ENCODE measurements at regions not wholly inside any gene's neighbourhood (a gene's known extent, or its start where the extent isn't known, plus 50 kb on each side); places are given as distances from the start of the nearest gene placed in this dataset.
"Not testable (repeated sequence)": the region's sequence is repeated elsewhere in the genome, so short reads cannot be mapped to it uniquely, and the experiment has no call there.

GRCh38 chr4:137425281-137425680, 107.0 kb downstream of the PCDH18 start:
- DNase-seq (ENCODE audit: insufficient read length, low spot score): no peak
- no peak for TF ChIP-seq POLR2A (IDR thresholded peaks at IDR 0.05; ENCODE audit: low read depth, low read length)
- no peak for FAIRE-seq

- TF ChIP-seq POLR2A (IDR thresholded peaks at IDR 0.05; ENCODE audit: low read depth, low read length): no peak
- no peak for DNase-seq (ENCODE audit: insufficient read length, low spot score)
- no peak for FAIRE-seq
Measured at GRCh38 chr4:137422666-137423065, 109.6 kb downstream of the PCDH18 start.

- TF ChIP-seq POLR2A (IDR thresholded peaks at IDR 0.05; ENCODE audit: low read depth, low read length): no peak
- no peak for FAIRE-seq
- no peak for DNase-seq (ENCODE audit: insufficient read length, low spot score)
Measured at GRCh38 chr4:137421796-137422195, 110.5 kb downstream of the PCDH18 start.

- TF ChIP-seq POLR2A (IDR thresholded peaks at IDR 0.05; ENCODE audit: low read depth, low read length): no peak
- no peak for FAIRE-seq
- no peak for DNase-seq (ENCODE audit: insufficient read length, low spot score)
Measured at GRCh38 chr4:137420901-137421396, 111.3 kb downstream of the PCDH18 start.

GRCh38 chr4:137417676-137418075, 114.6 kb downstream of the PCDH18 start:
- FAIRE-seq: no peak
- no peak for TF ChIP-seq POLR2A (IDR thresholded peaks at IDR 0.05; ENCODE audit: low read depth, low read length)
- no peak for DNase-seq (ENCODE audit: insufficient read length, low spot score)

- FAIRE-seq: no peak
- no peak for DNase-seq (ENCODE audit: insufficient read length, low spot score)
- TF ChIP-seq POLR2A (IDR thresholded peaks at IDR 0.05; ENCODE audit: low read depth, low read length): no peak
Measured at GRCh38 chr4:137414802-137415201, 117.5 kb downstream of the PCDH18 start.

- DNase-seq (ENCODE audit: insufficient read length, low spot score) (no peak), FAIRE-seq (no peak)
- TF ChIP-seq POLR2A (IDR thresholded peaks at IDR 0.05; ENCODE audit: low read depth, low read length): no peak
Measured at GRCh38 chr4:137408527-137409177, 123.6 kb downstream of the PCDH18 start.

GRCh38 chr4:137405833-137406232, 126.5 kb downstream of the PCDH18 start:
- not testable (repeated sequence) for DNase-seq (ENCODE audit: insufficient read length, low spot score); FAIRE-seq

GRCh38 chr4:137394018-137394417, 138.3 kb downstream of the PCDH18 start:
- TF ChIP-seq POLR2A (IDR thresholded peaks at IDR 0.05; ENCODE audit: low read depth, low read length): no peak
- no peak for FAIRE-seq
- no peak for DNase-seq (ENCODE audit: insufficient read length, low spot score)

GRCh38 chr4:137393044-137393443, 139.2 kb downstream of the PCDH18 start:
- no peak for DNase-seq (ENCODE audit: insufficient read length, low spot score)
- no peak for FAIRE-seq
- no peak for TF ChIP-seq POLR2A (IDR thresholded peaks at IDR 0.05; ENCODE audit: low read depth, low read length)

GRCh38 chr4:137390707-137391106, 141.6 kb downstream of the PCDH18 start:
- no peak for FAIRE-seq
- no peak for TF ChIP-seq POLR2A (IDR thresholded peaks at IDR 0.05; ENCODE audit: low read depth, low read length)
- DNase-seq (ENCODE audit: insufficient read length, low spot score): no peak

- TF ChIP-seq POLR2A (IDR thresholded peaks at IDR 0.05; ENCODE audit: low read depth, low read length): no peak
- no peak for FAIRE-seq
- DNase-seq (ENCODE audit: insufficient read length, low spot score): no peak
Measured at GRCh38 chr4:137389911-137390520, 142.3 kb downstream of the PCDH18 start.

GRCh38 chr4:137387924-137388323, 144.4 kb downstream of the PCDH18 start:
- DNase-seq (ENCODE audit: insufficient read length, low spot score) (no peak), FAIRE-seq (no peak)

GRCh38 chr4:137384476-137384875, 147.8 kb downstream of the PCDH18 start:
- TF ChIP-seq POLR2A (IDR thresholded peaks at IDR 0.05; ENCODE audit: low read depth, low read length): no peak
- no peak for FAIRE-seq
- DNase-seq (ENCODE audit: insufficient read length, low spot score): no peak

More at GRCh38 chr4:137387924-137388323, 144.4 kb downstream of the PCDH18 start:
- TF ChIP-seq POLR2A (IDR thresholded peaks at IDR 0.05; ENCODE audit: low read depth, low read length): no peak

- TF ChIP-seq POLR2A (IDR thresholded peaks at IDR 0.05; ENCODE audit: low read depth, low read length): no peak
Measured at GRCh38 chr4:137378821-137379220, 153.5 kb downstream of the PCDH18 start.

More at GRCh38 chr4:137378821-137379220, 153.5 kb downstream of the PCDH18 start:
- FAIRE-seq (no peak), DNase-seq (ENCODE audit: insufficient read length, low spot score) (no peak)

Data from H54 (cell line).